H9 (cell line): ENCODE measurements at regions not wholly inside any gene's neighbourhood (a gene's known extent, or its start where the extent isn't known, plus 50 kb on each side); places are given as distances from the start of the nearest gene placed in this dataset.

Source experiments
- DNase-seq: peaks from one replicate; pipeline ENCODE4 v3.0.0-alpha.2; 2017
- H2AFZ ChIP-seq: one replicate; pipeline ENCODE4 v1.6.1; 2013; ENCODE audit warnings: mild to moderate bottlenecking, low read length, control low read depth, moderate library complexity
- H2AK5ac ChIP-seq: 2 replicates; pipeline ENCODE4 v1.6.1; 2013; ENCODE audit warnings: low read length, control low read depth, mixed read lengths; ENCODE audit not compliant: insufficient read length
- H2BK120ac ChIP-seq: one replicate; pipeline ENCODE4 v1.6.1; 2013; ENCODE audit warnings: low read depth, mild to moderate bottlenecking, low read length, control low read depth, inconsistent platforms; ENCODE audit not compliant: poor library complexity, severe bottlenecking
- H2BK12ac ChIP-seq: 2 replicates; pipeline ENCODE4 v1.6.1; 2013; ENCODE audit warnings: low read length, control low read depth, mixed read lengths, low read depth; ENCODE audit not compliant: insufficient read length
- H2BK15ac ChIP-seq: 2 replicates; pipeline ENCODE4 v1.6.1; 2013; ENCODE audit warnings: low read depth, low read length, control low read depth
- H2BK20ac ChIP-seq: one replicate; pipeline ENCODE4 v1.6.1; 2013; ENCODE audit warnings: low read depth, mild to moderate bottlenecking, low read length, control low read depth, inconsistent platforms; ENCODE audit not compliant: poor library complexity, severe bottlenecking
- H2BK5ac ChIP-seq: 2 replicates; pipeline ENCODE4 v1.6.1; 2013; ENCODE audit warnings: low read length, control low read depth, mixed read lengths; ENCODE audit not compliant: insufficient read length
- H3K14ac ChIP-seq: 2 replicates; pipeline ENCODE4 v1.6.1; 2013; ENCODE audit warnings: low read length, control low read depth; ENCODE audit not compliant: insufficient read depth
- H3K18ac ChIP-seq: 2 replicates; pipeline ENCODE4 v1.6.1; 2013; ENCODE audit warnings: low read depth, mild to moderate bottlenecking, mixed read lengths, low read length, control low read depth; ENCODE audit not compliant: insufficient read length
- H3K23ac ChIP-seq: 2 replicates; pipeline ENCODE4 v1.6.1; 2013; ENCODE audit warnings: low read length, control low read depth, mixed read lengths, low read depth; ENCODE audit not compliant: insufficient read length
- H3K23me2 ChIP-seq: 2 replicates; pipeline ENCODE4 v1.6.1; 2013; ENCODE audit warnings: low read depth, mild to moderate bottlenecking, mixed read lengths, low read length, control low read depth; ENCODE audit not compliant: insufficient read length, poor library complexity, severe bottlenecking
- H3K27ac ChIP-seq: 2 replicates; pipeline ENCODE4 v1.5.1; 2013; ENCODE audit warnings: low read length, control low read depth, mixed read lengths, low read depth; ENCODE audit not compliant: insufficient read length
- H3K27me3 ChIP-seq: 2 replicates; pipeline ENCODE4 v1.6.1; 2013; ENCODE audit warnings: low read length, control low read depth, inconsistent platforms; ENCODE audit not compliant: insufficient read depth
- H3K4ac ChIP-seq: 2 replicates; pipeline ENCODE4 v1.6.1; 2013; ENCODE audit warnings: low read depth, mild to moderate bottlenecking, control low read depth, inconsistent platforms, low read length, moderate library complexity
- H3K4me1 ChIP-seq: 2 replicates; pipeline ENCODE4 v1.6.1; 2013; ENCODE audit warnings: low read length, control low read depth, inconsistent platforms; ENCODE audit not compliant: insufficient read depth
- H3K4me2 ChIP-seq: 2 replicates; pipeline ENCODE4 v1.6.1; 2013; ENCODE audit warnings: low read length, control low read depth, mixed read lengths; ENCODE audit not compliant: insufficient read length, insufficient read depth
- H3K56ac ChIP-seq: 2 replicates; pipeline ENCODE4 v1.6.1; 2013; ENCODE audit warnings: low read depth, mild to moderate bottlenecking, mixed read lengths, low read length, control low read depth; ENCODE audit not compliant: insufficient read length
- H3K79me1 ChIP-seq: 2 replicates; pipeline ENCODE4 v1.6.1; 2013; ENCODE audit warnings: low read depth, mild to moderate bottlenecking, moderate library complexity, low read length, control low read depth, inconsistent platforms; ENCODE audit not compliant: insufficient read depth, poor library complexity, severe bottlenecking
- H3K79me2 ChIP-seq: 2 replicates; pipeline ENCODE4 v1.6.1; 2013; ENCODE audit warnings: low read length, control low read depth, inconsistent platforms; ENCODE audit not compliant: insufficient read depth
- H3K9ac ChIP-seq: 2 replicates; pipeline ENCODE4 v1.6.1; 2013; ENCODE audit warnings: low read length, control low read depth, mixed read lengths; ENCODE audit not compliant: insufficient read length; ENCODE audit errors: extremely low read depth
- H3K9me3 ChIP-seq: one replicate; pipeline ENCODE4 v1.6.1; 2013; ENCODE audit warnings: low read depth, low read length, inconsistent platforms; ENCODE audit not compliant: control insufficient read depth
- H3T11ph ChIP-seq: one replicate; pipeline ENCODE4 v1.6.1; 2013; ENCODE audit warnings: mild to moderate bottlenecking, low read length, control low read depth, inconsistent platforms
- H4K20me1 ChIP-seq: one replicate; pipeline ENCODE4 v1.6.1; 2013; ENCODE audit not compliant: control insufficient read depth, insufficient read length, insufficient read depth
- H4K5ac ChIP-seq: 2 replicates; pipeline ENCODE4 v1.6.1; 2013; ENCODE audit warnings: low read depth, mild to moderate bottlenecking, mixed read lengths, low read length, control low read depth; ENCODE audit not compliant: insufficient read length
- H4K8ac ChIP-seq: replicated peaks from 2 replicates; pipeline ENCODE4 v1.6.1; 2013; ENCODE audit warnings: low read length, control low read depth, mixed read lengths, low read depth; ENCODE audit not compliant: insufficient read length
- H4K91ac ChIP-seq: 2 replicates; pipeline ENCODE4 v1.6.1; 2013; ENCODE audit warnings: low read depth, mild to moderate bottlenecking, moderate library complexity, mixed read lengths, low read length, control low read depth; ENCODE audit not compliant: insufficient read length
- H3K27ac Mint-ChIP-seq, 3 experiments: 2 replicates in 2 of 3; 3 replicates in 1 of 3; pipeline ENCODE4 v1.8.0; 2020 to 2021; ENCODE audit warnings: mixed read lengths in 3 of 3, mild to moderate bottlenecking in 1 of 3, moderate library complexity in 1 of 3
- H3K27me3 Mint-ChIP-seq: 2 replicates; pipeline ENCODE4 v1.8.0; 2021; ENCODE audit warnings: low read depth, mild to moderate bottlenecking, moderate library complexity, mixed read lengths
- H3K36me3 Mint-ChIP-seq, 3 experiments: 2 replicates in 2 of 3; 3 replicates in 1 of 3; pipeline ENCODE4 v1.8.0; 2020 to 2021; ENCODE audit warnings: low read depth in 3 of 3, mixed read lengths in 3 of 3; ENCODE audit not compliant: insufficient read depth in 1 of 3
- H3K4me1 Mint-ChIP-seq, 2 experiments: 2 replicates each; pipeline ENCODE4 v1.8.0; 2020; ENCODE audit warnings: mixed read lengths in 2 of 2
- H3K4me3 Mint-ChIP-seq, 2 experiments: 2 replicates in 1 of 2; 3 replicates in 1 of 2; pipeline ENCODE4 v1.8.0; 2020 to 2021; ENCODE audit warnings: mild to moderate bottlenecking in 2 of 2, mixed read lengths in 2 of 2, moderate library complexity in 1 of 2
- H3K9me3 Mint-ChIP-seq, 2 experiments: 2 replicates in 1 of 2; 3 replicates in 1 of 2; pipeline ENCODE4 v1.8.0; 2020; ENCODE audit warnings: mild to moderate bottlenecking in 2 of 2, mixed read lengths in 2 of 2, moderate library complexity in 1 of 2
- WGBS: extraction: QIAGEN DNeasy Blood & Tissue Kit; methylation state at CpG from one replicate; pipeline ENCODE4 v1.1.7; 2013; ENCODE audit warnings: missing lambda C conversion rate, low lambda C conversion rate, mixed read lengths; ENCODE audit not compliant: insufficient read length; ENCODE audit errors: extremely low coverage; 5-methylcytosine and 5-hydroxymethylcytosine counted together
- TF ChIP-seq, protein P1 (sequence below): fragments of 200-600 bp; sonication (generic); conservative IDR thresholded peaks from 3 replicates; pipeline ENCODE4 v1.8.0; 2021; ENCODE audit warnings: antibody characterized with exemption, mild to moderate bottlenecking

DNA sequence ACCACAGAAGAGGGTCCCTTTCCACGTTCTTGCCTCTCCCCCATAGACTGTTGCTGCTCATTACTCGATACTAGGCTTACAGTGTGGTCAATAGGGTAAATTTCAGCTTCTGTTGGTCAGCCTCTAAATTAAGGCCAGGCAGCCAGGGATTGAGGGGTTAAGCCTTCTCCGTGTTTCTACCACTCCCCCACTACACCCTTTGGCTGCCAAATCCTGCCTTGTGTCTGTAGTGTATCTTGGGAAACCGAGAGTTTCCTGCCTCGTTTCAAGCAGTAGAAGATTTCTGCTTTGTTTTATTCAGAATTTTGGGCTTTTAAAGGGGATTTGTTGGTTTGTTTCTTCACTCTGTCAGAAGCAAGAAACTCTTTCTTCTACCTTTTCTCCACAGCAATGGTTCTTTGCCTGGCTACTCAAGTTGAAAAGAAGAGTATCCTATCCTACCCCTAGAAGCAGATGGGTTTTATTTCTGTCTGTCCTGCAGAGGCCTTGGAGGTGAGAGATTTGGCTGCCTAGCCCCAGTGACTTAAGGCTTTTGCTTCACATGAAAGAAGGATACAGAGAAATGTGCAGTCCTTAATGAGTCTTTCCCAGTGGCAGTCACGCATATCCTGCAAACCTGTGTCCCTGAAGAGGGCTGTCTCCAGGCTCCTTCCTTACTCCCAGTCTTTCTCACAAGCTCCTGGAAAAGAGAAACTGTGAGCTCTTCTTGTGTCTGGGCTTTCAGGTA is 261.5 kb upstream of the TANK start:
- Histone ChIP-seq H3K4ac (no peak overlapping the region), H2AFZ (peak overlapping the region; percentile 44)

More for the DNA sequence above, 261.5 kb upstream of the TANK start:
- TF ChIP-seq, protein P1, sequence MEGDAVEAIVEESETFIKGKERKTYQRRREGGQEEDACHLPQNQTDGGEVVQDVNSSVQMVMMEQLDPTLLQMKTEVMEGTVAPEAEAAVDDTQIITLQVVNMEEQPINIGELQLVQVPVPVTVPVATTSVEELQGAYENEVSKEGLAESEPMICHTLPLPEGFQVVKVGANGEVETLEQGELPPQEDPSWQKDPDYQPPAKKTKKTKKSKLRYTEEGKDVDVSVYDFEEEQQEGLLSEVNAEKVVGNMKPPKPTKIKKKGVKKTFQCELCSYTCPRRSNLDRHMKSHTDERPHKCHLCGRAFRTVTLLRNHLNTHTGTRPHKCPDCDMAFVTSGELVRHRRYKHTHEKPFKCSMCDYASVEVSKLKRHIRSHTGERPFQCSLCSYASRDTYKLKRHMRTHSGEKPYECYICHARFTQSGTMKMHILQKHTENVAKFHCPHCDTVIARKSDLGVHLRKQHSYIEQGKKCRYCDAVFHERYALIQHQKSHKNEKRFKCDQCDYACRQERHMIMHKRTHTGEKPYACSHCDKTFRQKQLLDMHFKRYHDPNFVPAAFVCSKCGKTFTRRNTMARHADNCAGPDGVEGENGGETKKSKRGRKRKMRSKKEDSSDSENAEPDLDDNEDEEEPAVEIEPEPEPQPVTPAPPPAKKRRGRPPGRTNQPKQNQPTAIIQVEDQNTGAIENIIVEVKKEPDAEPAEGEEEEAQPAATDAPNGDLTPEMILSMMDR = no peak
- Mint-ChIP-seq H3K9me3 (peaks cover 0 to 7% of the 10 kb centered on the region in 2 experiments; a peak in 2 of 5 replicates), H3K4me3 (no peak overlapping the region), H3K27me3 (no peaks in the 10 kb centered on the region), H3K27ac (no peak overlapping the region), H3K4me1 (peaks cover 13 to 21% of the 10 kb centered on the region in 2 experiments), H3K36me3 (peaks cover 0 to 8% (median 0%) of the 10 kb centered on the region in 3 experiments; a peak in 3 of 7 replicates)
- Histone ChIP-seq H4K8ac (no peak overlapping the region), H2BK5ac (no peak overlapping the region), H3K23me2 (no peaks in the 10 kb centered on the region), H3K79me2 (no peaks in the 10 kb centered on the region), H3K27ac (no peak overlapping the region), H3K4me1 (peaks cover 4% of the 10 kb centered on the region; the same call in 1 of the 2 replicates), H3K4me2 (no peak overlapping the region), H2BK15ac (no peak overlapping the region), H2AK5ac (no peak overlapping the region), H3K9ac (no peak overlapping the region), H3K23ac (no peak overlapping the region), H4K91ac (no peak overlapping the region), H2BK20ac (no peak overlapping the region), H3K27me3 (no peaks in the 10 kb centered on the region), H2BK120ac (no peak overlapping the region), H2BK12ac (no peak overlapping the region), H3K9me3 (no peaks in the 10 kb centered on the region), H3K56ac (no peak overlapping the region), H3T11ph (no peak overlapping the region), H3K18ac (no peak overlapping the region), H3K79me1 (no peaks in the 10 kb centered on the region), H3K14ac (no peak overlapping the region), H4K20me1 (no peaks in the 10 kb centered on the region), H4K5ac (no peak overlapping the region)
- no peak for DNase-seq
- WGBS = no CpG with 5 or more reads among the region's 6 CpGs
